IPS-20b (cell line): ENCODE measurements at regions not wholly inside any gene's neighbourhood (a gene's known extent, or its start where the extent isn't known, plus 50 kb on each side); places are given as distances from the start of the nearest gene placed in this dataset.

Source experiments
- H3K27ac ChIP-seq: one replicate; pipeline ENCODE4 v1.5.1; 2013; ENCODE audit warnings: low read length
- H3K27me3 ChIP-seq: 2 replicates; pipeline ENCODE4 v1.6.1; 2013; ENCODE audit warnings: mild to moderate bottlenecking, low read length, inconsistent platforms; ENCODE audit not compliant: insufficient read depth
- H3K36me3 ChIP-seq: 2 replicates; pipeline ENCODE4 v1.6.1; 2013; ENCODE audit warnings: low read depth, mild to moderate bottlenecking, inconsistent platforms, low read length, moderate library complexity; ENCODE audit not compliant: insufficient read depth
- H3K4me1 ChIP-seq: 2 replicates; pipeline ENCODE4 v1.6.1; 2013; ENCODE audit warnings: mild to moderate bottlenecking, control low read depth, inconsistent platforms, low read length, moderate library complexity; ENCODE audit not compliant: insufficient read depth
- H3K4me3 ChIP-seq: 2 replicates; pipeline ENCODE4 v1.5.1; 2013; ENCODE audit warnings: mild to moderate bottlenecking, low read length, inconsistent platforms
- H3K9ac ChIP-seq: 2 replicates; pipeline ENCODE4 v1.6.1; 2013; ENCODE audit warnings: low read depth, mild to moderate bottlenecking, inconsistent platforms, low read length, moderate library complexity
- H3K9me3 ChIP-seq: 2 replicates; pipeline ENCODE4 v1.6.1; 2013; ENCODE audit warnings: mild to moderate bottlenecking, low read depth, low read length, inconsistent platforms; ENCODE audit not compliant: insufficient read depth

- Histone ChIP-seq H3K36me3 (no peaks in the 10 kb centered on the region), H3K9ac (no peak overlapping the region), H3K27ac (no peak overlapping the region), H3K4me3 (no peak overlapping the region), H3K4me1 (peaks cover 21% of the 10 kb centered on the region; the same call in 1 of the 2 replicates), H3K27me3 (no peaks in the 10 kb centered on the region), H3K9me3 (no peaks in the 10 kb centered on the region)
These were observed 130.6 kb downstream of the MRPS6 start for GRCh38 chr21:34203851-34204420.

GRCh38 chr21:34204481-34205439 lies 131.4 kb downstream of the MRPS6 start:
- Histone ChIP-seq H3K27me3 (no peaks in the 10 kb centered on the region), H3K4me1 (peaks cover 21% of the 10 kb centered on the region; the same call in 1 of the 2 replicates), H3K27ac (no peak overlapping the region), H3K9me3 (no peaks in the 10 kb centered on the region), H3K9ac (no peak overlapping the region), H3K4me3 (no peak overlapping the region), H3K36me3 (no peaks in the 10 kb centered on the region)

GRCh38 chr21:34205811-34206571 lies 132.6 kb downstream of the MRPS6 start:
- no peak overlapping the region for H3K4me3 ChIP-seq
- H3K9me3 ChIP-seq: no peaks in the 10 kb centered on the region
- H3K4me1 ChIP-seq: peaks cover 21% of the 10 kb centered on the region; the same call in 1 of the 2 replicates
- no peaks in the 10 kb centered on the region for H3K36me3 ChIP-seq
- H3K27ac ChIP-seq: no peak overlapping the region
- H3K27me3 ChIP-seq: no peaks in the 10 kb centered on the region
- H3K9ac ChIP-seq: no peak overlapping the region

GRCh38 chr21:34213959-34214358 lies 140.6 kb downstream of the MRPS6 start:
- Histone ChIP-seq H3K4me1 (no peaks in the 10 kb centered on the region), H3K27ac (no peak overlapping the region), H3K4me3 (no peak overlapping the region), H3K36me3 (no peaks in the 10 kb centered on the region), H3K9ac (no peak overlapping the region), H3K27me3 (no peaks in the 10 kb centered on the region), H3K9me3 (peaks cover 5% of the 10 kb centered on the region; the same call in 1 of the 2 replicates)

DNA sequence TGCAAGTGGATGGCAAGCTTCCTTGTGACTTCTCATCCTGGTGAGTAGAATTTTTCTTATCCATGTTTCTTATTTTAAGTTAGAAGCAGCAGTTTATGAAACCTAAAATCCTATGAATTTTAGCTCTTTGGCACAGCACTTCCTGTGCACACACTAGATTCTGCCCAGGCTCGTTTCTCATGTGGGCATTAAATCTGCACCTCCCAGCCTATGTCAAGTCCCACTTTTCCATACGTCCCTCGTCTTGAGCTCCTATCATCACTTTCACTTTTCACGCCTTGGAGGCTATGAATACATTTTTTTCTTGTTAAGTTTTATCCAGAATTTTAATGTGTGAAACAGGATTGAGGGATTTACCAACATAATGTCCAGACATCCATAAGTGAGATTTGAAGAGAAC lies 142.1 kb downstream of the MRPS6 start:
- no peak overlapping the region for H3K4me3 ChIP-seq
- no peaks in the 10 kb centered on the region for H3K27me3 ChIP-seq
- no peaks in the 10 kb centered on the region for H3K36me3 ChIP-seq
- peaks cover 5% of the 10 kb centered on the region; the same call in 1 of the 2 replicates for H3K9me3 ChIP-seq
- no peaks in the 10 kb centered on the region for H3K4me1 ChIP-seq
- H3K9ac ChIP-seq: no peak overlapping the region
- no peak overlapping the region for H3K27ac ChIP-seq

DNA sequence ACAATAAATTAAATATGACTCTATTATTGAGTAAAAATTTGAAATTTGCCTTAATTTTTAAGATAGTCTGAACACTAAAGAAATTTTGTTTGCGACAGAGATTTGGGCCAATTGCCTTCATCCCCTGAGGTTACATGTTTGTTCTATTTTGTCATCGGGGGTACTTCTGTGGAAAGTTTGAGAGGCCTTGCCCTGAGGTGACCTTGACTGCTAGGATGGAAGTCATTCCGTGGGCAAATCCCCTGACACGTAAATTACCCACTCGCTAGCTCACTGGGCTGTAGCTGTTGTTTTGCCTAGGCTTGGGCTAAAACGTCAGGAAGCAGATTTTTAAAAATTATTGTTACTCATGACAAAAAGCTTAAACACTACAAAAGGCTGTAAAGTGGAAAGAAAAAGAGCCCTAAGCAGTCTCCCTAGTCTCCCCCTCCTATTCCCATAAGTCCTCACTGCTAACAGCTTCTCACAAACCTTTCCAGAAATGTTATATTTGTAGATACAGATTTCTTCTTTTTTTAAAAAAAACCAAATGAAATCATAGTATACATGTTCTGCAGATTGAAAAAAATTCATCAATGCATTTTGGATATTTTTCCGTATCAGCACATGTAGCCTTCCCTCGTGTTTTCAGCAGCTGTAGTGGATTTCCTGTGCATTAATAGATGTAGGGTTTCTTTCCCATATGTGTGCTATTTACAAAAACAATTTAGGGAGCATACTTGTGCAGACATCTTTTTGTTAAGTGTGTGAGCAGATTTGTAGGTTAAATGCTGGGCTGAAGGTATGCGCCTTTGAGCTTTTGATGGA lies 142.7 kb downstream of the MRPS6 start:
- no peak overlapping the region for H3K4me3 ChIP-seq
- no peaks in the 10 kb centered on the region for H3K36me3 ChIP-seq
- H3K27ac ChIP-seq: no peak overlapping the region
- H3K9me3 ChIP-seq: peaks cover 5% of the 10 kb centered on the region; the same call in 1 of the 2 replicates
- H3K9ac ChIP-seq: no peak overlapping the region
- H3K4me1 ChIP-seq: no peaks in the 10 kb centered on the region
- H3K27me3 ChIP-seq: no peaks in the 10 kb centered on the region

- Histone ChIP-seq H3K27ac (no peak overlapping the region), H3K4me3 (no peak overlapping the region), H3K4me1 (no peaks in the 10 kb centered on the region), H3K9ac (no peak overlapping the region), H3K9me3 (peaks cover 5% of the 10 kb centered on the region; the same call in 1 of the 2 replicates), H3K36me3 (no peaks in the 10 kb centered on the region), H3K27me3 (no peaks in the 10 kb centered on the region)
These were observed 143.3 kb downstream of the MRPS6 start for GRCh38 chr21:34216718-34217032.

DNA sequence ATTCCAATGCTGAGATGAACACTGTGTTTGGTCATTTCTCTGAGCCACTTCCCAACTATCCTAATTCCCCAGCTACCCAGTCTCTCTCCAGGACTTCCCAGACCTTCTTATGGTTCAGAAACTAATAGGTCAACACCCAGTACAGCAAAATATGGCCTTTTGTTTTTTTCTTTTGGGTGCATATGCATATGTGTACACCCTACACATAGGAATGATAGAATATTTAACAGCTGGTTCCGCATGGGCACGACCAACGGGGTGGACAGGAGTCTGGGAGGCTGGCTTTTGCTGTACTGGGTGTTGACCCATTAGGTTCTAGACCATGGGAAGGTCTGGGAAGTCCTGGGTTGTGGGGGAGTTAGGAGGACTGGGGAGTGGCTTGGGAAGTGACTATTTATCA lies 143.9 kb downstream of the MRPS6 start:
- no peaks in the 10 kb centered on the region for H3K27me3 ChIP-seq
- H3K9me3 ChIP-seq: peaks cover 5% of the 10 kb centered on the region; the same call in 1 of the 2 replicates
- H3K4me1 ChIP-seq: no peaks in the 10 kb centered on the region
- H3K36me3 ChIP-seq: no peaks in the 10 kb centered on the region
- H3K27ac ChIP-seq: no peak overlapping the region
- no peak overlapping the region for H3K4me3 ChIP-seq
- H3K9ac ChIP-seq: no peak overlapping the region

DNA sequence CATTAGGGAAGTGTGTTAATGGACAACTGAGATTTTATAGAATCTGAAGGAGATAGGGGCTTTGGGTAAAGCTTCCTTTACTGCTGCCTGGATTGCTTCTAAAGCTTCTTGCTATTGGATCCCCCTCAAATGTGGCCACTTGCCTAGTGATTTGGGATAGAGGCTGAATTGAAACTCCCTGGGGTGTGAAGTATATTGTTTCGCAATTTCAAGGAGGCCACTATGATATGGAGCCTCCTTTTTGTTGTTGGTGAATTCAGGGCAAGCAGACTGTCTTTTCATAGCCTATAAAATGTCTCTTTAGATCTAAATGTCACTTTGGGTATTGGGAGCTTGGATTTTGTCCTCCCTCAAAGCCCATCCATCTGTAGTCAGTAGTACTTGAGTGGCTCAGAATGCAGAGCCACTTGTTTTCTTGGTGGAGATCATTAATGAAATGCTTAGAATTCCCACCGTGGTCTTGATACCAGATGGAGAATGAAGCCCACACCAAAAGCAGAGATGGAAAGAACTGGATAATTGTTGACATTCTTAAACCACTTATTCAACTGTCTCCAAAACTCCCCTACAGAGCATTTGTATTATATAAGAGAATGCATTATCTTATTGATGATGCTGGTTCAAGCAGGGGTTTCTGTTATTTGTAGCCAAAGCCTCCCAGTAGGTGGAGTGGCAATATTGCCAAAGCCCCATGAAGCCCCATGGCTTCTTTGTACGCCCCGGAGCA lies 144.3 kb upstream of the KCNE2 start:
- 0 out of 2 replicates have a peak, but pooled peaks cover under 1% of the 10 kb centered on the region for H3K9me3 ChIP-seq
- no peak overlapping the region for H3K4me3 ChIP-seq

GRCh38 chr21:34220556-34221195 lies 143.1 kb upstream of the KCNE2 start:
- no peaks in the 10 kb centered on the region for H3K9me3 ChIP-seq
- no peaks in the 10 kb centered on the region for H3K4me1 ChIP-seq
- H3K27ac ChIP-seq: no peak overlapping the region
- no peaks in the 10 kb centered on the region for H3K27me3 ChIP-seq
- H3K36me3 ChIP-seq: no peaks in the 10 kb centered on the region
- no peak overlapping the region for H3K4me3 ChIP-seq
- no peak overlapping the region for H3K9ac ChIP-seq

More for the DNA sequence above, 144.3 kb upstream of the KCNE2 start:
- Histone ChIP-seq H3K9ac (no peak overlapping the region), H3K27me3 (no peaks in the 10 kb centered on the region), H3K27ac (no peak overlapping the region), H3K36me3 (no peaks in the 10 kb centered on the region), H3K4me1 (no peaks in the 10 kb centered on the region)
